ENCODE measurements at regions not wholly inside any gene's neighbourhood (a gene's known extent, or its start where the extent isn't known, plus 50 kb on each side); places are given as distances from the start of the nearest gene placed in this dataset.
"Not testable (repeated sequence)": the region's sequence is repeated elsewhere in the genome, so short reads cannot be mapped to it uniquely, and the experiment has no call there.

DNA sequence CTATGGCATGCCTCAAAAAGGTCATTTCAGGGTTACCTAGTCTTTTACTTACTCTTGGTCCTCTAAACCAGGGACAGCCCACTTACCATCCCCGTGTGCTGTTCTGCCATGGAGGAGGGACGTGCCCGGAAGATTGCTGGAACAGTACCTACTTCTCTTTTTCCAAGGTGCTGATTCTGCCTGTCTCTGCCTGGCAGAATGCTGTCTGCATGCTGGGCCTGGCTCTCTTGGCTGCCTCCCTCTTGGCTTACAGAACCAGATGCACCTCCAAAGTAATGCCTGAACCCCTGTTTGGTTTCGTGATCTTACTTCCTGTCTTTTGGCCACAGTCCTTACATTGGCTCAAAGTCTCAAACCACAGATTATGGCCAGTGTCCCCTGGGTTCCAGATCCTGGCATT is 120.7 kb upstream of the NT5E start:
- WGBS, 2 experiments, result 89 to 90% methylated on average over 4 of the region's 4 CpGs
- H3K4me3 ChIP-seq (ENCODE audit: insufficient read depth, low read depth, low read length), result no peak overlapping the region
- no peak overlapping the region for H3K27ac ChIP-seq (ENCODE audit: insufficient read depth, low read depth, low read length, poor library complexity, severe bottlenecking)
- H3K36me3 ChIP-seq (ENCODE audit: control insufficient read depth, insufficient read depth, low read length), result no peaks in the 10 kb centered on the region
- no peaks in the 10 kb centered on the region for H3K9me3 ChIP-seq (ENCODE audit: control insufficient read depth, low read length)
- no peaks in the 10 kb centered on the region for H3K27me3 ChIP-seq (ENCODE audit: control insufficient read depth, insufficient read depth, low read length, poor library complexity, severe bottlenecking)
- H3K4me1 ChIP-seq (ENCODE audit: control insufficient read depth, insufficient read depth, low read length), result no peaks in the 10 kb centered on the region

DNA sequence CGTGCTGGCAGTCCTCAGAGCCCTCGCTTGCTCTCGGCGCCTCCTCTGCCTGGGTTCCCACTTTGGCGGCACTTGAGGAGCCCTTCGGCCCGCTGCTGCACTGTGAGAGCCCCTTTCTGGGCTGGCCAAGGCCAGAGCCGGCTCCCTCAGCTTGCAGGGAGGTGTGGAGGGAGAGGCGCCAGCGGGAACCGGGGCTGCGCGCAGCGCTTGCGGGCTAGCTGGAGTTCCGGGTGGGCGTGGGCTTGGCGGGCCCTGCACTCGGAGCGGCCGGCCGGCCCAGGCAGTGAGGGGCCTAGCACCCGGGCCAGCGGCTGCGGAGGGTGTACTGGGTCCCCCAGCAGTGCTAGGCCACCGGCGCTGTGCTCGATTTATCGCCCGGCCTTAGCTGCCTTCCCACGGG is 124.1 kb upstream of the NT5E start:
- H3K4me3 ChIP-seq (ENCODE audit: insufficient read depth, low read depth, low read length); H3K4me1 ChIP-seq (ENCODE audit: control insufficient read depth, insufficient read depth, low read length): not testable (repeated sequence)
- WGBS, 2 experiments, result 97% methylated on average over 31 of the region's 31 CpGs

DNA sequence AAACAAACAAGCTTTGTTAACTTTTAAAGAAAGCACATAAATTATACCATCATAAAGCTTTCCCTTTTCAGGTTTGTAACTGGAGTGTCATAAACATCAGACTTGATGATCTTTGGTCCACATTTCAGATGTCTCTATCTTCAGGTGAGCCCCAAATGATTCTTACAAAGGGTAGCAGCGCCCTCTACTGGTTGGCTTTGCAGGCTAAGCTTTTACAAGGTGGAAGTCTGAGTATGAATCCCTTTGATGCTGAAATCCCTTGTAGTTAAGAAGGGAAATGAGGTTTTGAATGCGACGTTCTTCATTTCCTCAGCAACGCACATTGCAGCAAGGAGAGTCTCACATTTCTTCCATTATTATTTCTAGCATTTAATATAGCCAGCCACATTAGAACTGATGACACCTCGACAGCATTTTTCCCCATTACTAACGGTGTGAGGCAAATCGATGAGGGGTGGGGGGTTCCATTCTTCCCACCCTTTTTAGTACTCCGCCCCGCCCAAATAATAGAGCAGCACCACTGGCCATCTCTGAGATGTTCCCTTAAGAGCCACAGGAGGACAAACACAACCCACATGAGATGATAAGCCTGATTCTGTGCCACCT is 126.3 kb upstream of the NT5E start:
- H3K9me3 ChIP-seq (ENCODE audit: control insufficient read depth, low read length), result no peaks in the 10 kb centered on the region
- 33 to 40% methylated on average over 9 of the region's 9 CpGs for WGBS, 2 experiments

More for the DNA sequence above, 124.1 kb upstream of the NT5E start:
- H3K36me3 ChIP-seq (ENCODE audit: control insufficient read depth, insufficient read depth, low read length); H3K27ac ChIP-seq (ENCODE audit: insufficient read depth, low read depth, low read length, poor library complexity, severe bottlenecking); H3K9me3 ChIP-seq (ENCODE audit: control insufficient read depth, low read length); H3K27me3 ChIP-seq (ENCODE audit: control insufficient read depth, insufficient read depth, low read length, poor library complexity, severe bottlenecking): not testable (repeated sequence)

DNA sequence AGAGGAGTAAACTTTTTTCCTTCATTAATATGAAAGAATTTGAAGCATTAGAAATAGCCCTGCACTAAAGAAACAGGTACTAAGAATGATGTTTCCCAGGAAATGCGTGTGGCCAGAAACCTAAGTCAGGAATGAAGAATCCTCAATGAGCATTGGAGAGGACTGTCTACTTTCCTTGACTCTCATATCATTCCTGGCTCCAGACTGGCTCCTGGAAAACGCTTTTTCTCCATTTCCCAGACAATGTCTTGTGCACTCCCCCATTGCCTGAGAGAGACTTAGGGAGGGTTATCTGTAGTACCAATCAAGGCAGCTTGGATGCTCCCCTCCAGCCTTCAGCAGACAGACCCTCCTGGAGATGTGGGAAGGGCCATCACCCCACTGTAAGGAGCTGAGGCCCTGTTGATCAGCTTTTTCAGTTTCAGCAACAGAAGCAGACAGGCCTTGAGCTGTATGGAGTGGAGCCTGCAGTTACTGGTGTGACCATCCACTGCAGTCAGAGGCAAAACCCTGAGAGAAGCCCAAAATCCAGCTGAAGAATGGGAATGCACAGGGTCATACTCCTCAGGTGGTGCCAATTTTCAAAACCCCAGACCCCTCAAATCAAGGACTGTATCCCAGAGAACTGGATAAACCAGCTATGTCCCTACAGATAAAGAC is 127.3 kb upstream of the NT5E start:
- Histone ChIP-seq H3K9me3 (ENCODE audit: control insufficient read depth, low read length) (no peaks in the 10 kb centered on the region), H3K27me3 (ENCODE audit: control insufficient read depth, insufficient read depth, low read length, poor library complexity, severe bottlenecking) (no peaks in the 10 kb centered on the region), H3K4me1 (ENCODE audit: control insufficient read depth, insufficient read depth, low read length) (no peaks in the 10 kb centered on the region), H3K4me3 (ENCODE audit: insufficient read depth, low read depth, low read length) (no peak overlapping the region), H3K36me3 (ENCODE audit: control insufficient read depth, insufficient read depth, low read length) (no peaks in the 10 kb centered on the region), H3K27ac (ENCODE audit: insufficient read depth, low read depth, low read length, poor library complexity, severe bottlenecking) (no peak overlapping the region)
- WGBS, 2 experiments, result 46 to 47% methylated on average over 2 of the region's 2 CpGs

More for the DNA sequence above, 126.3 kb upstream of the NT5E start:
- Histone ChIP-seq H3K27me3 (ENCODE audit: control insufficient read depth, insufficient read depth, low read length, poor library complexity, severe bottlenecking) (no peaks in the 10 kb centered on the region), H3K4me3 (ENCODE audit: insufficient read depth, low read depth, low read length) (no peak overlapping the region), H3K36me3 (ENCODE audit: control insufficient read depth, insufficient read depth, low read length) (no peaks in the 10 kb centered on the region), H3K27ac (ENCODE audit: insufficient read depth, low read depth, low read length, poor library complexity, severe bottlenecking) (no peak overlapping the region), H3K4me1 (ENCODE audit: control insufficient read depth, insufficient read depth, low read length) (no peaks in the 10 kb centered on the region)

DNA sequence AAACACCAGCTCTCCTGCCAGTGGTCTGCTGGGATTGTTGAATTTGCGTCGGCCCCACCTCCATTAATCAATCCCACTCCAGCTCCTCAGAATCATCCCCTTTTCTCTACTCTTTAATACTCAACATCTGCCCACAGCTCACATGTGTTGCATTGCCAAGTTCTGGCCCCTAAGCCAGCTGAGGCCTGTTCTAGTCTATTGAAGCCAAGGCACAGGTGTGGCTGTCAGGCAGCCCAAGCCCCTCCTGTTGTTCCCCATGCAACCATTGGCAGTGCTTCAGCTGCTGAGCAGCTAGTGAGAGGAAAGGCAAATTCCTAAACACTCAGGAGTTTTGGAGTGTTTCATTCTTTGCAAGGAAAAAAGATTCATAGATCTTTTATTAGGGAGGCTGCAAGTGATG is 128.0 kb upstream of the NT5E start:
- no peak overlapping the region for H3K27ac ChIP-seq (ENCODE audit: insufficient read depth, low read depth, low read length, poor library complexity, severe bottlenecking)
- no peaks in the 10 kb centered on the region for H3K9me3 ChIP-seq (ENCODE audit: control insufficient read depth, low read length)
- H3K4me3 ChIP-seq (ENCODE audit: insufficient read depth, low read depth, low read length), result no peak overlapping the region
- H3K27me3 ChIP-seq (ENCODE audit: control insufficient read depth, insufficient read depth, low read length, poor library complexity, severe bottlenecking), result no peaks in the 10 kb centered on the region
- H3K4me1 ChIP-seq (ENCODE audit: control insufficient read depth, insufficient read depth, low read length), result no peaks in the 10 kb centered on the region
- no peaks in the 10 kb centered on the region for H3K36me3 ChIP-seq (ENCODE audit: control insufficient read depth, insufficient read depth, low read length)
- WGBS, 2 experiments, result 96 to 98% methylated on average over 2 of the region's 2 CpGs

DNA sequence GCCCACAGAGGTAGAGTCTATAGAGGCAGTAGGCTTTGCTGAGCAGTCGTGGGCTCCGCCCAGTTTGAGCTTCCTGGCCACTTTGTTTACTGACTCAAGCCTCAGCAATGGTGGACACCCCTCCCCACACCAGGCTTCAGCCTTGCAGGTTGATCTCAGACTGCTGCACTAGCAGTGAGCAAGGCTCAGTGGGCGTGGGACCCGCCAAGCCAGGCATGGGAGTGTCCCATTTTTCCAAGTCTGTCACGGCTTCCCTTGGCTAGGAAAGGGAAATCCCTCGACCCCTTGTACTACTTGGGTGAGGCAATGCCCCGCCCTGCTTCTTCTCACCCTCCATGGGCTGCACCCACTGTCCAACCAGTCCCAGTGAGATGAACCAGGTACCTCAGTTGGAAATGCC is 135.3 kb upstream of the NT5E start:
- Histone ChIP-seq H3K27ac (ENCODE audit: insufficient read depth, low read depth, low read length, poor library complexity, severe bottlenecking) (no peak overlapping the region), H3K27me3 (ENCODE audit: control insufficient read depth, insufficient read depth, low read length, poor library complexity, severe bottlenecking) (no peaks in the 10 kb centered on the region), H3K36me3 (ENCODE audit: control insufficient read depth, insufficient read depth, low read length) (no peaks in the 10 kb centered on the region), H3K4me1 (ENCODE audit: control insufficient read depth, insufficient read depth, low read length) (no peaks in the 10 kb centered on the region), H3K9me3 (ENCODE audit: control insufficient read depth, low read length) (no peaks in the 10 kb centered on the region), H3K4me3 (ENCODE audit: insufficient read depth, low read depth, low read length) (no peak overlapping the region)
- 91 to 92% methylated on average over 7 of the region's 7 CpGs for WGBS, 2 experiments

DNA sequence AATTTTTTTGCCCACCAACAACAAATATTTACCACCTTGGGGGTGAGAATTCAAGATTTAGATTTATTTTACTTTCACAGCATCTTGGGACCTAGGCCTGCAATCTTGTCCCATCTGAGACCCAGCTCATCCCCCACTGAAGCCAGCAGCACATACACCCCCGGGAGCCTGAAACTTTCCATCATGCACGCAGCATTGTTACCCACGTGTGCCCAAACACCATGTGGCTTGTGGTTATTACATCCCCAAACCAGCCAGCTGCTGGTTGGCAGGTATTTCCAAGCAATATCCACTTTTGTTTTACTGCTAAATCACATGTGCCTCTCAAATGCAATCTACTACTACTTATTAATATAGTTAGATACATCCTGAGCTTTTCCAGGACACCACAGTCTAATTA is 149.3 kb upstream of the NT5E start:
- H3K4me3 ChIP-seq (ENCODE audit: insufficient read depth, low read depth, low read length), result no peak overlapping the region
- H3K36me3 ChIP-seq (ENCODE audit: control insufficient read depth, insufficient read depth, low read length), result no peaks in the 10 kb centered on the region
- 87 to 89% methylated on average over 3 of the region's 3 CpGs for WGBS, 2 experiments
- no peaks in the 10 kb centered on the region for H3K9me3 ChIP-seq (ENCODE audit: control insufficient read depth, low read length)
- H3K27me3 ChIP-seq (ENCODE audit: control insufficient read depth, insufficient read depth, low read length, poor library complexity, severe bottlenecking), result no peaks in the 10 kb centered on the region
- no peaks in the 10 kb centered on the region for H3K4me1 ChIP-seq (ENCODE audit: control insufficient read depth, insufficient read depth, low read length)
- no peak overlapping the region for H3K27ac ChIP-seq (ENCODE audit: insufficient read depth, low read depth, low read length, poor library complexity, severe bottlenecking)

DNA sequence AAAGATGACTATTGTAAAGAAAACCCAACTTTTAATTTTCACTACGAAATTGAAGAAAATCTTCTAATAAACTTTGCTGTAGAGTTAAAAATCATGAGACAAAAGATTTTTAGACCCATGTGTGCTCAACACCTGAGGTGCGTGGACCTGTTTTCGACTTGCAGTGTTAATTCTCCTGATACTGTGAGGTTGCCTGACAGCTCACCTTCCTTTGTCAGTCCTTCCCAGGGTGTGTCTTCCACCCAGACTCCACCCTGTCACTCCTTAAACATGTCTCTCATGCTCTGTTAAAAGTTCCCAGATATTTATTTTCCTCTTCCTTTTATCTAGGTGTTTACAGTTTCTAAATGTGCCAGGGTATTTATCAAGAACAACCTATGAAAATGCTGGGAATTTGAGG is 151.3 kb upstream of the NT5E start:
- Histone ChIP-seq H3K4me1 (ENCODE audit: control insufficient read depth, insufficient read depth, low read length) (no peaks in the 10 kb centered on the region), H3K36me3 (ENCODE audit: control insufficient read depth, insufficient read depth, low read length) (no peaks in the 10 kb centered on the region), H3K9me3 (ENCODE audit: control insufficient read depth, low read length) (no peaks in the 10 kb centered on the region), H3K27me3 (ENCODE audit: control insufficient read depth, insufficient read depth, low read length, poor library complexity, severe bottlenecking) (no peaks in the 10 kb centered on the region), H3K4me3 (ENCODE audit: insufficient read depth, low read depth, low read length) (no peak overlapping the region), H3K27ac (ENCODE audit: insufficient read depth, low read depth, low read length, poor library complexity, severe bottlenecking) (no peak overlapping the region)
- 64 to 97% methylated on average over 2 to 3 of the region's 3 CpGs for WGBS, 2 experiments

DNA sequence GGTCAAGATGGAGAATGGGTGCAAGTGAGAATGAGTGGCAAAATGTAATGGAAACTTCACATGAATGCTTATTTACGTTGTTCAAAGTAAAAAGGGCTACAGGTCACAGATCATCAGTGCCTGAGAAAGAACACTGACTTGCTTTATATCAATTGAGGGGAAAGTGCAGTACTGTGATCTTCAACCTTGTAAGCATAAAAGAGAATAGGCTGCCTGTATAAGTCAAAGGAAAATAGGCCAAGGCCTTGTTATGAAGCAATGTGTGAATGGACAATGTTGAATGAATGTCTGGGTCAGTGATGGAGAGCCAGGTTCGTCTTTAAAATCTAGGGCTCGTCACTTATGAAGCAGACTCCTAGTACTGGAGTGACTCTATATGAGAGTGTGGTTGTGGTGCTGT is 158.6 kb upstream of the NT5E start:
- no peak overlapping the region for H3K27ac ChIP-seq (ENCODE audit: insufficient read depth, low read depth, low read length, poor library complexity, severe bottlenecking)
- H3K4me3 ChIP-seq (ENCODE audit: insufficient read depth, low read depth, low read length), result no peak overlapping the region
- H3K27me3 ChIP-seq (ENCODE audit: control insufficient read depth, insufficient read depth, low read length, poor library complexity, severe bottlenecking), result no peaks in the 10 kb centered on the region
- no peaks in the 10 kb centered on the region for H3K4me1 ChIP-seq (ENCODE audit: control insufficient read depth, insufficient read depth, low read length)
- WGBS, 2 experiments, result 90 to 91% methylated on average over 3 of the region's 3 CpGs
- no peaks in the 10 kb centered on the region for H3K36me3 ChIP-seq (ENCODE audit: control insufficient read depth, insufficient read depth, low read length)
- H3K9me3 ChIP-seq (ENCODE audit: control insufficient read depth, low read length), result no peaks in the 10 kb centered on the region

DNA sequence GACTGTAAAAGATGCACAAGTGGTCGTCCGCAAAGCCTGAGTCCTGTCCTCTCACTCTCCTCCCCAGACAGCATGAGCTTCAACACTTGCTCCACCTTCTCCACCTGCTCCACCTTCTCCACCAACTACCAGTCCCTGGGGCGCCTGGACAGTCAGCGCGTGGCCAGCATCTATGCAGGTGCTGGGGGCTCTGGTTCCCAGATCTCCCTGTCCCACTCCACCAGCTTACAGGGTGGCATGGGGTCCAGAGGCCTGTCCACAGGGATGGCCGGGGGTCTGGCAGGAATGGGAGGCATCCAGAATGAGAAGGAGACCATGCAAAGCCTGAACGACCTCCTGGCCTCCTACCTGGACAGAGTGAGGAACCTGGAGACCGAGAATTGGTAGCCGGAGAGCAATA is 162.2 kb upstream of the NT5E start:
- WGBS, 2 experiments, result 86 to 89% methylated on average over 9 of the region's 9 CpGs
- Histone ChIP-seq H3K9me3 (ENCODE audit: control insufficient read depth, low read length) (no peaks in the 10 kb centered on the region), H3K27ac (ENCODE audit: insufficient read depth, low read depth, low read length, poor library complexity, severe bottlenecking) (no peak overlapping the region), H3K27me3 (ENCODE audit: control insufficient read depth, insufficient read depth, low read length, poor library complexity, severe bottlenecking) (no peaks in the 10 kb centered on the region), H3K4me3 (ENCODE audit: insufficient read depth, low read depth, low read length) (no peak overlapping the region), H3K4me1 (ENCODE audit: control insufficient read depth, insufficient read depth, low read length) (no peaks in the 10 kb centered on the region), H3K36me3 (ENCODE audit: control insufficient read depth, insufficient read depth, low read length) (no peaks in the 10 kb centered on the region)
